WTC11 (cell line): ENCODE measurements at regions not wholly inside any gene's neighbourhood (a gene's known extent, or its start where the extent isn't known, plus 50 kb on each side); places are given as distances from the start of the nearest gene placed in this dataset.

ENCODE experiments used
- ATAC-seq: fragments of 200-7000 bp; cut with Tn5 transposase; 2 replicates; pipeline ENCODE4 v1.10.0; 2021; ENCODE audit warnings: mild to moderate bottlenecking, moderate library complexity
- CTCF ChIA-PET: fragments of 300-600 bp; sonication (Branson Sonifier 250); formaldehyde crosslinking; loops from one replicate; lab custom pipeline; 2021; ENCODE audit warnings: antibody characterized with exemption; lab: Charles Lee
- POLR2A ChIA-PET: fragments of 350-600 bp; sonication (Branson Sonifier 250); formaldehyde crosslinking; loops from one replicate; lab custom pipeline; 2021; ENCODE audit warnings: antibody characterized with exemption; lab: Charles Lee
- DNase-seq: peaks from one replicate; pipeline ENCODE4 v3.0.0; 2021; ENCODE audit warnings: low spot score
- H3K27ac Mint-ChIP-seq: 2 replicates; pipeline ENCODE4 v1.8.0; 2021; ENCODE audit warnings: mixed read lengths
- H3K27me3 Mint-ChIP-seq: 2 replicates; pipeline ENCODE4 v1.8.0; 2021; ENCODE audit warnings: low read depth, mild to moderate bottlenecking, moderate library complexity, mixed read lengths
- H3K36me3 Mint-ChIP-seq: 2 replicates; pipeline ENCODE4 v1.8.0; 2021; ENCODE audit warnings: mixed read lengths
- H3K4me1 Mint-ChIP-seq: 2 replicates; pipeline ENCODE4 v1.8.0; 2022; ENCODE audit warnings: mixed read lengths
- H3K4me3 Mint-ChIP-seq: 2 replicates; pipeline ENCODE4 v1.8.0; 2021; ENCODE audit warnings: mild to moderate bottlenecking, moderate library complexity, mixed read lengths
- H3K9me3 Mint-ChIP-seq: 2 replicates; pipeline ENCODE4 v1.8.0; 2021; ENCODE audit warnings: mixed read lengths
- ATF2 ChIP-seq: sonication (generic); formaldehyde crosslinking; IDR thresholded peaks from 2 replicates; pipeline ENCODE4 v1.8.1; 2022; ENCODE audit warnings: low read depth, missing genetic modification reagents, borderline replicate concordance
- CDX4 ChIP-seq: fragments of 250-450 bp; sonication (Bioruptor Pico); IDR thresholded peaks from 2 replicates; pipeline ENCODE4 v1.9.0; 2021; ENCODE audit warnings: moderate library complexity, mild to moderate bottlenecking, inconsistent platforms, borderline replicate concordance
- CREB1 ChIP-seq: sonication (generic); formaldehyde crosslinking; IDR thresholded peaks from 2 replicates; pipeline ENCODE4 v1.8.0; 2023; ENCODE audit warnings: mild to moderate bottlenecking, missing genetic modification reagents
- ERG ChIP-seq: fragments of 250-450 bp; sonication (Bioruptor Pico); IDR thresholded peaks from 2 replicates; pipeline ENCODE4 v1.8.0; 2021; ENCODE audit warnings: mild to moderate bottlenecking
- HMGA2 ChIP-seq: fragments of 250-450 bp; sonication (Bioruptor Pico); IDR thresholded peaks from 2 replicates; pipeline ENCODE4 v1.4.0; 2021; ENCODE audit warnings: mild to moderate bottlenecking, moderate library complexity
- HMGXB4 ChIP-seq: sonication (generic); formaldehyde crosslinking; IDR thresholded peaks from 2 replicates; pipeline ENCODE4 v1.8.1; 2023; ENCODE audit warnings: mild to moderate bottlenecking, moderate library complexity, missing genetic modification reagents
- JUN ChIP-seq: sonication (generic); formaldehyde crosslinking; IDR thresholded peaks from 2 replicates; pipeline ENCODE4 v1.8.0; 2023; ENCODE audit warnings: mild to moderate bottlenecking, missing genetic modification reagents
- MAX ChIP-seq: sonication (generic); formaldehyde crosslinking; IDR thresholded peaks from 2 replicates; pipeline ENCODE4 v1.8.0; 2022; ENCODE audit warnings: mild to moderate bottlenecking, missing genetic modification reagents
- MLX ChIP-seq: sonication (generic); formaldehyde crosslinking; IDR thresholded peaks from 2 replicates; pipeline ENCODE4 v1.8.1; 2023; ENCODE audit warnings: mild to moderate bottlenecking, missing genetic modification reagents, moderate library complexity
- MXD4 ChIP-seq: fragments of 250-450 bp; sonication (Bioruptor Pico); IDR thresholded peaks from 2 replicates; pipeline ENCODE4 v1.8.0; 2021; ENCODE audit warnings: mild to moderate bottlenecking, moderate library complexity, borderline replicate concordance
- NR2C2 ChIP-seq: sonication (generic); formaldehyde crosslinking; IDR thresholded peaks from 2 replicates; pipeline ENCODE4 v1.8.0; 2022; ENCODE audit warnings: mild to moderate bottlenecking, missing genetic modification reagents
- SMAD4 ChIP-seq: sonication (generic); formaldehyde crosslinking; IDR thresholded peaks from 2 replicates; pipeline ENCODE4 v1.8.0; 2022; ENCODE audit warnings: mild to moderate bottlenecking, missing genetic modification reagents
- TCF7 ChIP-seq: sonication (generic); formaldehyde crosslinking; IDR thresholded peaks from 2 replicates; pipeline ENCODE4 v1.8.0; 2022; ENCODE audit warnings: mild to moderate bottlenecking, low read depth, missing genetic modification reagents, moderate library complexity
- TEAD1 ChIP-seq: sonication (generic); formaldehyde crosslinking; IDR thresholded peaks from 2 replicates; pipeline ENCODE4 v1.8.0; 2022; ENCODE audit warnings: mild to moderate bottlenecking, missing genetic modification reagents
- USF2 ChIP-seq: sonication (generic); formaldehyde crosslinking; IDR thresholded peaks from 2 replicates; pipeline ENCODE4 v1.8.1; 2023; ENCODE audit warnings: mild to moderate bottlenecking, missing genetic modification reagents, moderate library complexity
- ZNF121 ChIP-seq: sonication (generic); formaldehyde crosslinking; IDR thresholded peaks from 2 replicates; pipeline ENCODE4 v1.8.0; 2023; ENCODE audit warnings: missing genetic modification reagents
- ZNF416 ChIP-seq: fragments of 250-450 bp; sonication (Bioruptor Pico); IDR thresholded peaks from 2 replicates; pipeline ENCODE4 v1.9.0; 2021; ENCODE audit warnings: mild to moderate bottlenecking, inconsistent platforms
- ZNF512 ChIP-seq: sonication (generic); formaldehyde crosslinking; IDR thresholded peaks from 2 replicates; pipeline ENCODE4 v1.8.1; 2022; ENCODE audit warnings: missing genetic modification reagents, borderline replicate concordance
- ZNF671 ChIP-seq: fragments of 250-450 bp; sonication (Bioruptor Pico); IDR thresholded peaks from 2 replicates; pipeline ENCODE4 v1.8.0; 2021; ENCODE audit warnings: mild to moderate bottlenecking

- no peak for TF ChIP-seq ZNF512
- TF ChIP-seq ZNF671 (CRISPR knock-in tag): no peak
- no peak for TF ChIP-seq USF2 (CRISPR knock-in tag)
- no peak for TF ChIP-seq CREB1 (CRISPR knock-in tag)
- no peak for TF ChIP-seq SMAD4 (CRISPR knock-in tag)
- TF ChIP-seq MLX (CRISPR knock-in tag): no peak
- TF ChIP-seq ATF2: no peak
- TF ChIP-seq MXD4: no peak
Observed at GRCh38 chr2:2640818-2641217, 309.7 kb upstream of the MYT1L start (continued).

GRCh38 chr2:2640371-2640770 lies 309.3 kb upstream of the MYT1L start:
- no peak for ATAC-seq
- CTCF ChIA-PET: no interaction called here
- POLR2A ChIA-PET: interaction anchor here (1.2 kb wide), 1 partner anchor 15 kb away, joined by 3 read pairs; no protein-coding TSS in a partner anchor
- Mint-ChIP-seq H3K27me3 (no peaks in the 10 kb centered on the region), H3K4me3 (no peak overlapping the region), H3K4me1 (peaks cover 3% of the 10 kb centered on the region; the same call in 1 of the 2 replicates)
- DNase-seq: no peak
- no peak for TF ChIP-seq HMGA2 (CRISPR knock-in tag)
- no peak for TF ChIP-seq NR2C2 (CRISPR knock-in tag)
- TF ChIP-seq, all 79 proteins: peak for 0
- H3K27ac Mint-ChIP-seq: no peak overlapping the region
- peaks cover 8% of the 10 kb centered on the region for H3K9me3 Mint-ChIP-seq
- H3K36me3 Mint-ChIP-seq: no peaks in the 10 kb centered on the region

GRCh38 chr2:2639251-2640139 lies 308.4 kb upstream of the MYT1L start:
- Mint-ChIP-seq H3K4me3 (no peak overlapping the region), H3K36me3 (no peaks in the 10 kb centered on the region), H3K27me3 (no peaks in the 10 kb centered on the region), H3K4me1 (peaks cover 3% of the 10 kb centered on the region; the same call in 1 of the 2 replicates), H3K9me3 (peaks cover 8% of the 10 kb centered on the region), H3K27ac (no peak overlapping the region)
- DNase-seq (no peak), ATAC-seq (no peak)
- CTCF ChIA-PET: interaction anchor here (0.5 to 1.1 kb wide), 2 partner anchors 96 to 133 kb away, joined by 3 to 4 read pairs; no protein-coding TSS in a partner anchor
- POLR2A ChIA-PET: no interaction called here
- TF ChIP-seq ERG (CRISPR knock-in tag) (no peak), CDX4 (CRISPR knock-in tag) (no peak), ZNF121 (CRISPR knock-in tag) (no peak), ZNF671 (CRISPR knock-in tag) (no peak), ZNF416 (CRISPR knock-in tag) (no peak), TCF7 (no peak), ZNF512 (no peak), TEAD1 (no peak), MAX (CRISPR knock-in tag) (no peak), JUN (CRISPR knock-in tag) (no peak), NR2C2 (CRISPR knock-in tag) (no peak), HMGXB4 (CRISPR knock-in tag) (no peak), USF2 (CRISPR knock-in tag) (no peak)
